AG09309 (cell line): ENCODE measurements at regions not wholly inside any gene's neighbourhood (a gene's known extent, or its start where the extent isn't known, plus 50 kb on each side); places are given as distances from the start of the nearest gene placed in this dataset.

Experiments
- DNase-seq: peaks from one replicate; pipeline ENCODE4 v3.0.0-alpha.2; 2010; ENCODE audit warnings: low read depth
- H3K4me3 ChIP-seq: 2 replicates; pipeline ENCODE4 v1.5.1; 2011; ENCODE audit warnings: mild to moderate bottlenecking, low read depth, low read length, moderate library complexity; ENCODE audit not compliant: control insufficient read depth
- CTCF ChIP-seq: IDR thresholded peaks from 2 replicates; pipeline ENCODE4 v1.5.1; 2011; ENCODE audit warnings: mild to moderate bottlenecking, low read depth, low read length, inconsistent platforms; ENCODE audit not compliant: insufficient read depth, control insufficient read depth; ENCODE audit errors: missing control alignments

GRCh38 chr7:127530148-127530547, 55.2 kb downstream of the GCC1 start:
- no peak overlapping the region for H3K4me3 ChIP-seq
- no peak for TF ChIP-seq CTCF
- no peak for DNase-seq

GRCh38 chr7:127527561-127527960, 57.8 kb downstream of the GCC1 start:
- no peak for DNase-seq
- H3K4me3 ChIP-seq: no peak overlapping the region
- TF ChIP-seq CTCF: no peak

GRCh38 chr7:127525866-127526480, 59.4 kb downstream of the GCC1 start:
- no peak for TF ChIP-seq CTCF
- H3K4me3 ChIP-seq: no peak overlapping the region
- no peak for DNase-seq

- DNase-seq: no peak
- H3K4me3 ChIP-seq: no peak overlapping the region
- no peak for TF ChIP-seq CTCF
Observed at GRCh38 chr7:127516320-127516719, 69.1 kb downstream of the GCC1 start.

GRCh38 chr7:127514499-127514898, 70.9 kb downstream of the GCC1 start:
- peak; percentile 5 for DNase-seq
- peak; percentile 48 for TF ChIP-seq CTCF
- no peak overlapping the region for H3K4me3 ChIP-seq

- no peak for TF ChIP-seq CTCF
- H3K4me3 ChIP-seq: no peak overlapping the region
- DNase-seq: no peak
Observed at GRCh38 chr7:127513311-127513710, 72.1 kb downstream of the GCC1 start.

GRCh38 chr7:127512663-127513062, 72.7 kb downstream of the GCC1 start:
- TF ChIP-seq CTCF: no peak
- no peak overlapping the region for H3K4me3 ChIP-seq
- DNase-seq: no peak
